HEK293 (cell line): ENCODE measurements at regions not wholly inside any gene's neighbourhood (a gene's known extent, or its start where the extent isn't known, plus 50 kb on each side); places are given as distances from the start of the nearest gene placed in this dataset.

ENCODE experiments used
- CTCF ChIA-PET: fragments of 350-600 bp; formaldehyde crosslinking; extraction: SDS; loops from one replicate; lab custom pipeline; 2021; ENCODE audit warnings: antibody characterized with exemption; lab: Yijun Ruan, JAX
- POLR2A ChIA-PET: fragments of 300-600 bp; formaldehyde crosslinking; extraction: SDS; loops from one replicate; lab custom pipeline; 2020; ENCODE audit warnings: antibody characterized with exemption, inconsistent platforms; lab: Yijun Ruan, JAX
- H3K27ac ChIP-seq: fragments of 200-500 bp; sonication (Bioruptor generic); 2 replicates; pipeline ENCODE4 v1.5.1; 2014; ENCODE audit warnings: low read depth, low read length, control low read depth, inconsistent platforms; ENCODE audit errors: extremely low read depth
- H3K36me3 ChIP-seq, 2 experiments: fragments of 200-500 bp in 1 of 2; sonication (Bioruptor generic) in 1 of 2; 1 replicate in 1 of 2; 2 replicates in 1 of 2; pipeline ENCODE4 v1.5.1; 2014 to 2017; ENCODE audit warnings: inconsistent platforms in 2 of 2, low read length in 2 of 2; ENCODE audit not compliant: control insufficient read depth in 2 of 2, insufficient read depth in 1 of 2
- H3K4me1 ChIP-seq: fragments of 200-500 bp; sonication (Bioruptor generic); 2 replicates; pipeline ENCODE4 v1.5.1; 2014; ENCODE audit warnings: mild to moderate bottlenecking, low read length, inconsistent platforms; ENCODE audit not compliant: control insufficient read depth, insufficient read depth
- H3K4me3 ChIP-seq: 2 replicates; pipeline ENCODE4 v1.5.1; 2011; ENCODE audit warnings: low read depth, mild to moderate bottlenecking, control low read depth, low read length, moderate library complexity
- H3K9me3 ChIP-seq: fragments of 200-500 bp; sonication (Bioruptor generic); 2 replicates; pipeline ENCODE4 v1.5.1; 2014; ENCODE audit warnings: low read depth, low read length, inconsistent platforms; ENCODE audit not compliant: control insufficient read depth, insufficient read depth
- BCL11A ChIP-seq: fragments of 450-650 bp; formaldehyde crosslinking; IDR thresholded peaks from 2 replicates; pipeline ENCODE4 v1.5.1; 2016; ENCODE audit warnings: low read depth, missing biosample characterization, missing genetic modification characterization
- GFI1B ChIP-seq: fragments of 450-650 bp; formaldehyde crosslinking; IDR thresholded peaks from 2 replicates; pipeline ENCODE4 v1.5.1; 2016; ENCODE audit warnings: missing biosample characterization, missing genetic modification characterization
- SP2 ChIP-seq: fragments of 450-650 bp; formaldehyde crosslinking; IDR thresholded peaks from 2 replicates; pipeline ENCODE4 v1.5.1; 2016; ENCODE audit warnings: missing biosample characterization, missing genetic modification characterization
- TRIM28 ChIP-seq: IDR thresholded peaks from 2 replicates; pipeline ENCODE4 v1.6.1; 2011; ENCODE audit warnings: low read length, control low read depth, borderline replicate concordance
- ZIC2 ChIP-seq: fragments of 450-650 bp; formaldehyde crosslinking; IDR thresholded peaks from 2 replicates; pipeline ENCODE4 v1.5.1; 2016; ENCODE audit warnings: missing biosample characterization, missing genetic modification characterization
- ZNF571 ChIP-seq: fragments of 450-650 bp; formaldehyde crosslinking; IDR thresholded peaks from 2 replicates; pipeline ENCODE4 v1.5.0; 2017; ENCODE audit warnings: missing biosample characterization, missing genetic modification characterization
- ZNF596 ChIP-seq: fragments of 450-650 bp; IDR thresholded peaks from 2 replicates; pipeline ENCODE4 v1.5.0; 2018; ENCODE audit warnings: missing biosample characterization, mild to moderate bottlenecking, missing genetic modification characterization, moderate library complexity
- ZNF621 ChIP-seq: fragments of 450-650 bp; formaldehyde crosslinking; IDR thresholded peaks from 2 replicates; pipeline ENCODE4 v1.5.1; 2017; ENCODE audit warnings: missing biosample characterization, missing genetic modification characterization
- ZNF624 ChIP-seq: fragments of 450-650 bp; formaldehyde crosslinking; IDR thresholded peaks from 2 replicates; pipeline ENCODE4 v1.5.1; 2017; ENCODE audit warnings: missing biosample characterization, missing genetic modification characterization
- TF ChIP-seq, protein P1 (sequence below): sonication (generic); formaldehyde crosslinking; IDR thresholded peaks from 2 replicates; pipeline ENCODE4 v1.8.1; 2022; ENCODE audit warnings: mild to moderate bottlenecking, moderate library complexity, missing genetic modification reagents
- TF ChIP-seq, protein P2 (sequence below): fragments of 450-650 bp; formaldehyde crosslinking; IDR thresholded peaks from 2 replicates; pipeline ENCODE4 v1.5.1; 2017; ENCODE audit warnings: missing biosample characterization, missing genetic modification characterization
- TF ChIP-seq, protein P3 (sequence below): fragments of 450-650 bp; formaldehyde crosslinking; IDR thresholded peaks from 2 replicates; pipeline ENCODE4 v1.5.1; 2016; ENCODE audit warnings: missing biosample characterization, missing genetic modification characterization
- TF ChIP-seq, protein P4 (sequence below): fragments of 450-650 bp; formaldehyde crosslinking; IDR thresholded peaks from 2 replicates; pipeline ENCODE4 v1.5.1; 2017; ENCODE audit warnings: missing biosample characterization, missing genetic modification characterization
- TF ChIP-seq, protein P5 (sequence below): fragments of 450-650 bp; formaldehyde crosslinking; IDR thresholded peaks from 2 replicates; pipeline ENCODE4 v1.5.1; 2017; ENCODE audit warnings: missing biosample characterization, missing genetic modification characterization

DNA sequence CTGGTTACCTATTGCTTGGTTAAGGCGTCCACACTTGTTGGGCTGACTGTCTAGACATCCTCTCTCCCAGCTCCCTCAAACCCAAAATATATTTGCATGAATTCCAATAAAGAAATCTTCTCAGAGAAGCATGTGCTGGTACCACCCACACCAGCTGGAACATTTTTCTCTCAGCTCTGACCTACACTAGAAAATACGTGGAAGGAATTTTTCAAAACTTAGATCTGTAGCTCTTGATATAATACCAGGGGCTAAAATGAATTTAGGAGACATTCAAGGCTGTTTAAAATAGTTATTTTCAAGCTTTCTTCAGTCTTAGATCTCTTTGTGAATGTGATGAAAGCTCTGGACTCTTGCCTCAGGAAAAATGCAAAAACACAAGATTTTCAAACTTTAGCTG lies 590.4 kb downstream of the PDCD6IP start:
- Histone ChIP-seq H3K4me1 (no peaks in the 10 kb centered on the region), H3K36me3 (no peaks in the 10 kb centered on the region), H3K4me3 (no peak overlapping the region), H3K27ac (no peak overlapping the region), H3K9me3 (no peaks in the 10 kb centered on the region)
- POLR2A ChIA-PET = no interaction called here
- TF ChIP-seq, protein P1, sequence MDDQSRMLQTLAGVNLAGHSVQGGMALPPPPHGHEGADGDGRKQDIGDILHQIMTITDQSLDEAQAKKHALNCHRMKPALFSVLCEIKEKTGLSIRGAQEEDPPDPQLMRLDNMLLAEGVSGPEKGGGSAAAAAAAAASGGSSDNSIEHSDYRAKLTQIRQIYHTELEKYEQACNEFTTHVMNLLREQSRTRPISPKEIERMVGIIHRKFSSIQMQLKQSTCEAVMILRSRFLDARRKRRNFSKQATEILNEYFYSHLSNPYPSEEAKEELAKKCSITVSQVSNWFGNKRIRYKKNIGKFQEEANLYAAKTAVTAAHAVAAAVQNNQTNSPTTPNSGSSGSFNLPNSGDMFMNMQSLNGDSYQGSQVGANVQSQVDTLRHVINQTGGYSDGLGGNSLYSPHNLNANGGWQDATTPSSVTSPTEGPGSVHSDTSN (CRISPR knock-in tag) = no peak
- TF ChIP-seq ZNF624 = no peak
- TF ChIP-seq, protein P2, sequence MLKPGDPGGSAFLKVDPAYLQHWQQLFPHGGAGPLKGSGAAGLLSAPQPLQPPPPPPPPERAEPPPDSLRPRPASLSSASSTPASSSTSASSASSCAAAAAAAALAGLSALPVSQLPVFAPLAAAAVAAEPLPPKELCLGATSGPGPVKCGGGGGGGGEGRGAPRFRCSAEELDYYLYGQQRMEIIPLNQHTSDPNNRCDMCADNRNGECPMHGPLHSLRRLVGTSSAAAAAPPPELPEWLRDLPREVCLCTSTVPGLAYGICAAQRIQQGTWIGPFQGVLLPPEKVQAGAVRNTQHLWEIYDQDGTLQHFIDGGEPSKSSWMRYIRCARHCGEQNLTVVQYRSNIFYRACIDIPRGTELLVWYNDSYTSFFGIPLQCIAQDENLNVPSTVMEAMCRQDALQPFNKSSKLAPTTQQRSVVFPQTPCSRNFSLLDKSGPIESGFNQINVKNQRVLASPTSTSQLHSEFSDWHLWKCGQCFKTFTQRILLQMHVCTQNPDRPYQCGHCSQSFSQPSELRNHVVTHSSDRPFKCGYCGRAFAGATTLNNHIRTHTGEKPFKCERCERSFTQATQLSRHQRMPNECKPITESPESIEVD (tag by site-specific recombination) = no peak
- TF ChIP-seq, protein P3, sequence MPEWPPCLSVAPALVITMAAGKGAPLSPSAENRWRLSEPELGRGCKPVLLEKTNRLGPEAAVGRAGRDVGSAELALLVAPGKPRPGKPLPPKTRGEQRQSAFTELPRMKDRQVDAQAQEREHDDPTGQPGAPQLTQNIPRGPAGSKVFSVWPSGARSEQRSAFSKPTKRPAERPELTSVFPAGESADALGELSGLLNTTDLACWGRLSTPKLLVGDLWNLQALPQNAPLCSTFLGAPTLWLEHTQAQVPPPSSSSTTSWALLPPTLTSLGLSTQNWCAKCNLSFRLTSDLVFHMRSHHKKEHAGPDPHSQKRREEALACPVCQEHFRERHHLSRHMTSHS = no peak
- TF ChIP-seq, protein P4, sequence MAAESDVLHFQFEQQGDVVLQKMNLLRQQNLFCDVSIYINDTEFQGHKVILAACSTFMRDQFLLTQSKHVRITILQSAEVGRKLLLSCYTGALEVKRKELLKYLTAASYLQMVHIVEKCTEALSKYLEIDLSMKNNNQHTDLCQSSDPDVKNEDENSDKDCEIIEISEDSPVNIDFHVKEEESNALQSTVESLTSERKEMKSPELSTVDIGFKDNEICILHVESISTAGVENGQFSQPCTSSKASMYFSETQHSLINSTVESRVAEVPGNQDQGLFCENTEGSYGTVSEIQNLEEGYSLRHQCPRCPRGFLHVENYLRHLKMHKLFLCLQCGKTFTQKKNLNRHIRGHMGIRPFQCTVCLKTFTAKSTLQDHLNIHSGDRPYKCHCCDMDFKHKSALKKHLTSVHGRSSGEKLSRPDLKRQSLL = no peak
- CTCF ChIA-PET = interaction anchor here (0.5 kb wide), 1 partner anchor 48 kb away, joined by 3 read pairs; no protein-coding TSS in a partner anchor

DNA sequence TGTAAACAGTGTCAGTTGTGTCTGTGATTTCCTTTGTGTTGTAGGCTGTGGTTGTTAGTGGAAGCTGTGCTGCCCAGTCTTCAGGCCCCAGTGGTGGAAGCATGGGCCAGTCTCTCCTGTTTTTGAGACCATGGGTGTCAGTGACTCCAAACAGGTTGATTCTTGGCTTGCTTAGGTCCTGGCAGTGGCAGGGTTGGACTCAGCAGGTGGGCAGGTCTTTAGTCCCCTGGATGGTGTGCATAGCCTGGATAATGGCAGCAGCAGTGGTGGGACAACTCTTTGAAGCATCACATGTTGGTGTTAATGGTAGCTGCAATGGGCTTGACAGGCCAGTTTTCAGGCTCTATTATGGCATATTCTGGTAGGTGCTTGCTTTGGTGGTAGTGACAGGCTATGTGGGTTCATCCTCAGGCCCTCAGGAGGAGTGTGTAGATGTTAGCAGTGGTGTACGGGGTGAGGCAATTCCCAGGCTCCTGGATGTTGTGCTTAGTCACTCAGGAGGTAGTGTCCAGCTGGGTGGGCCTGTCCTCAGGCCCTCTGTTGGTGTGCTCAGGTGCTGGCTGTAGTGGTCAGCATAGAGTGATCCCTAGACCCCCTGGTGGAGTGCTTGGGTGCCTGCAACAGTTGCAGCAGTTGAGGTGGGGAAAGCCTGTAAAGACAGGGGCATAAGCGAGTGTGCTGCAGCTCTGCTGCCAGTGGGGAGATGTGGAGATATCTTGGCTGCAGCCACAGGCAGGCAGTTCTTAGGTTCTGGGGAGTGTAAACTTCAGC lies 596.7 kb downstream of the PDCD6IP start:
- POLR2A ChIA-PET = no interaction called here
- no peak overlapping the region for H3K27ac ChIP-seq
- TF ChIP-seq TRIM28 = no peak
- no peak for TF ChIP-seq GFI1B
- TF ChIP-seq ZNF621 (tag by site-specific recombination) = no peak
- no peak for TF ChIP-seq ZIC2 (tag by site-specific recombination)
- no peak for TF ChIP-seq ZNF571 (tag by site-specific recombination)
- no peak for TF ChIP-seq BCL11A (tag by site-specific recombination)
- TF ChIP-seq, protein P2 (tag by site-specific recombination) = no peak
- TF ChIP-seq, protein P5, sequence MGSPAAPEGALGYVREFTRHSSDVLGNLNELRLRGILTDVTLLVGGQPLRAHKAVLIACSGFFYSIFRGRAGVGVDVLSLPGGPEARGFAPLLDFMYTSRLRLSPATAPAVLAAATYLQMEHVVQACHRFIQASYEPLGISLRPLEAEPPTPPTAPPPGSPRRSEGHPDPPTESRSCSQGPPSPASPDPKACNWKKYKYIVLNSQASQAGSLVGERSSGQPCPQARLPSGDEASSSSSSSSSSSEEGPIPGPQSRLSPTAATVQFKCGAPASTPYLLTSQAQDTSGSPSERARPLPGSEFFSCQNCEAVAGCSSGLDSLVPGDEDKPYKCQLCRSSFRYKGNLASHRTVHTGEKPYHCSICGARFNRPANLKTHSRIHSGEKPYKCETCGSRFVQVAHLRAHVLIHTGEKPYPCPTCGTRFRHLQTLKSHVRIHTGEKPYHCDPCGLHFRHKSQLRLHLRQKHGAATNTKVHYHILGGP (tag by site-specific recombination) = no peak
- TF ChIP-seq SP2 (tag by site-specific recombination) = no peak
- no peak for TF ChIP-seq ZNF596 (tag by site-specific recombination)
- no peaks in the 10 kb centered on the region for H3K36me3 ChIP-seq
- no peaks in the 10 kb centered on the region for H3K4me1 ChIP-seq
- H3K4me3 ChIP-seq = no peak overlapping the region
- H3K9me3 ChIP-seq = no peaks in the 10 kb centered on the region
- CTCF ChIA-PET = no interaction called here
